Heart right ventricle (tissue), 16 donors: ENCODE measurements at regions not wholly inside any gene's neighbourhood (a gene's known extent, or its start where the extent isn't known, plus 50 kb on each side); places are given as distances from the start of the nearest gene placed in this dataset.

Experiments used
- ATAC-seq, 8 donors: fragments of 200-7000 bp; cut with Tn5 transposase; one replicate each; pipeline ENCODE4 v1.9.1; 2020; ENCODE audit warnings: mild to moderate bottlenecking in 8 of 8, moderate library complexity in 8 of 8, moderate number of reproducible peaks in 1 of 8
- DNase-seq, 2 donors: peaks; one replicate each; pipeline ENCODE4 v3.0.0-alpha.2; 2020
- H3K27ac ChIP-seq, 10 donors: fragments of 200-600 bp; sonication (generic) in 2 of 10; one replicate each; pipeline versions ENCODE4 v1.5.0 to v1.8.0; 2020 to 2022; ENCODE audit warnings: mild to moderate bottlenecking in 3 of 10
- H3K27me3 ChIP-seq, 7 donors: fragments of 200-600 bp; one replicate each; pipeline ENCODE4 v1.8.0; 2021 to 2022; ENCODE audit warnings: mild to moderate bottlenecking in 2 of 7
- H3K36me3 ChIP-seq, 9 donors: fragments of 200-600 bp; sonication (generic) in 1 of 9; one replicate each; pipeline versions ENCODE4 v1.5.0 to v1.8.0; 2020 to 2022; ENCODE audit warnings: mild to moderate bottlenecking in 2 of 9
- H3K4me1 ChIP-seq, 9 donors: fragments of 200-600 bp; sonication (generic) in 1 of 9; one replicate each; pipeline versions ENCODE4 v1.5.0 to v1.8.0; 2020 to 2022; ENCODE audit warnings: mild to moderate bottlenecking in 4 of 9
- H3K4me3 ChIP-seq, 10 donors: fragments of 200-600 bp; sonication (generic) in 2 of 10; one replicate each; pipeline versions ENCODE4 v1.5.0 to v1.8.0; 2020 to 2022; ENCODE audit warnings: mild to moderate bottlenecking in 7 of 10, moderate library complexity in 2 of 10
- H3K9me3 ChIP-seq, 11 donors: fragments of 200-600 bp in 10 of 11; sonication (generic) in 2 of 11; one replicate each; pipeline versions ENCODE4 v1.5.0 to v1.8.0; 2013 to 2022; ENCODE audit warnings: mild to moderate bottlenecking in 2 of 11, control low read depth in 1 of 11, moderate library complexity in 1 of 11
- WGBS, 2 donors: extraction: QIAGEN DNeasy Blood & Tissue Kit; methylation state at CpG; one replicate each; pipeline ENCODE4 v1.1.7; 2013; ENCODE audit warnings: inconsistent platforms in 1 of 2; 5-methylcytosine and 5-hydroxymethylcytosine counted together
- intact Hi-C, 10 donors: fragments of 100-400 bp; cut with DNase I; formaldehyde crosslinking; loops; one replicate each; pipeline versions ENCODE4 v1.11.1 to v1.14.2; 2022
- TF ChIP-seq, protein P1 (sequence below), 9 donors: fragments of 200-600 bp; sonication (generic) in 2 of 9; IDR thresholded peaks; one replicate each; pipeline versions ENCODE4 v1.5.0 to v1.8.0; 2021 to 2022; ENCODE audit warnings: antibody characterized with exemption in 9 of 9, mild to moderate bottlenecking in 5 of 9, moderate library complexity in 1 of 9
- donor health status: Arrhythmogenic right ventricular cardiomyopathy.
- donor health status: ischemic (EF 13 %, LVEDD 7.1; RV severe dilation, severe dysfunction).
- donor health status: healthy with polysubstance abuse.
- donor health status: DM: no; HTN: yes; CAD: no.
- donor health status: DM: no; HTN: no; CAD: no.
- donor health status: ischemic (EF 25% LVEDD 6.9; RV normal size, moderate dysfunction).
- donor health status: ischemic (EF 25% LVEDD 5.7; RV mildly dilated, moderate dysfunction).
- donor health status: healthy.
- donor health status: DM: yes; HTN: yes; CAD: no.
- donor health status: Ischemic cardiomyopathy.
- donor health status: ischemic (EF 35%, LVEDD 5.7; RV mildly dilated, moderate dysfunction).
- donor health status: nonischemic (EF 11% LVEDD 7.7; RV severe dilation, severe dysfunction).
- donor health status: DM: yes; HTN: yes; CAD: no.
- donor health status: PGD.
- donor health status: ischemic (EF 29% LVEDD 5.4; RV normal size, mild dysfunction).
- donor health status: nonischemic (EF 23%, LVEDD 6.1; RV moderate dilation, normal function).

DNA sequence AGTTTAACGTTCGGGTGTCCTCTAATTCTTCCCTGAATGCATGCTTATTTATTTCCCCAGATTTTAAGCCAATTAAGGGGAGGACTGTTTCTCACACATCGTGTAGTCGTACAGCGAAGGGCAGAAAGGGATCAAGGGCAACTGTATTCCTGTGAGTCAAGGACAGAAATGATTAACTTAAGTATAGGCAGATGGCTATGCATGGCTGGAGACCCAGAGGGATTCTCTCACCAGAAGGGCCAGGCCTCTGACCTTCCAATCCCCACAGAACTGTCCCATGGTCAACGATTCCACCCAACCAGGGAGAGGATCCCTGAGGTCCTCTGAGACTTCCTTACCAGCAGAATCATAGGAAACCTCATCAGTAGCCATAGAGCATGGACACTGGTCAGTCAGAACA lies 161.8 kb upstream of the MAP1B start:
- ATAC-seq (no peak), DNase-seq (no peak)
- H3K27ac ChIP-seq: no peak overlapping the region
- intact Hi-C loops: no loop called here
- WGBS, 2 donors: 88 to 93% methylated on average over 6 of the region's 6 CpGs
- TF ChIP-seq, protein P1, sequence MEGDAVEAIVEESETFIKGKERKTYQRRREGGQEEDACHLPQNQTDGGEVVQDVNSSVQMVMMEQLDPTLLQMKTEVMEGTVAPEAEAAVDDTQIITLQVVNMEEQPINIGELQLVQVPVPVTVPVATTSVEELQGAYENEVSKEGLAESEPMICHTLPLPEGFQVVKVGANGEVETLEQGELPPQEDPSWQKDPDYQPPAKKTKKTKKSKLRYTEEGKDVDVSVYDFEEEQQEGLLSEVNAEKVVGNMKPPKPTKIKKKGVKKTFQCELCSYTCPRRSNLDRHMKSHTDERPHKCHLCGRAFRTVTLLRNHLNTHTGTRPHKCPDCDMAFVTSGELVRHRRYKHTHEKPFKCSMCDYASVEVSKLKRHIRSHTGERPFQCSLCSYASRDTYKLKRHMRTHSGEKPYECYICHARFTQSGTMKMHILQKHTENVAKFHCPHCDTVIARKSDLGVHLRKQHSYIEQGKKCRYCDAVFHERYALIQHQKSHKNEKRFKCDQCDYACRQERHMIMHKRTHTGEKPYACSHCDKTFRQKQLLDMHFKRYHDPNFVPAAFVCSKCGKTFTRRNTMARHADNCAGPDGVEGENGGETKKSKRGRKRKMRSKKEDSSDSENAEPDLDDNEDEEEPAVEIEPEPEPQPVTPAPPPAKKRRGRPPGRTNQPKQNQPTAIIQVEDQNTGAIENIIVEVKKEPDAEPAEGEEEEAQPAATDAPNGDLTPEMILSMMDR (IDR thresholded peaks at IDR 0.05): no peak
- no peaks in the 10 kb centered on the region for H3K27me3 ChIP-seq
- no peaks in the 10 kb centered on the region for H3K36me3 ChIP-seq
- H3K4me1 ChIP-seq: no peaks in the 10 kb centered on the region
- no peak overlapping the region for H3K4me3 ChIP-seq
- peaks cover 0 to 40% (median 0%) of the 10 kb centered on the region in 11 donors for H3K9me3 ChIP-seq

DNA sequence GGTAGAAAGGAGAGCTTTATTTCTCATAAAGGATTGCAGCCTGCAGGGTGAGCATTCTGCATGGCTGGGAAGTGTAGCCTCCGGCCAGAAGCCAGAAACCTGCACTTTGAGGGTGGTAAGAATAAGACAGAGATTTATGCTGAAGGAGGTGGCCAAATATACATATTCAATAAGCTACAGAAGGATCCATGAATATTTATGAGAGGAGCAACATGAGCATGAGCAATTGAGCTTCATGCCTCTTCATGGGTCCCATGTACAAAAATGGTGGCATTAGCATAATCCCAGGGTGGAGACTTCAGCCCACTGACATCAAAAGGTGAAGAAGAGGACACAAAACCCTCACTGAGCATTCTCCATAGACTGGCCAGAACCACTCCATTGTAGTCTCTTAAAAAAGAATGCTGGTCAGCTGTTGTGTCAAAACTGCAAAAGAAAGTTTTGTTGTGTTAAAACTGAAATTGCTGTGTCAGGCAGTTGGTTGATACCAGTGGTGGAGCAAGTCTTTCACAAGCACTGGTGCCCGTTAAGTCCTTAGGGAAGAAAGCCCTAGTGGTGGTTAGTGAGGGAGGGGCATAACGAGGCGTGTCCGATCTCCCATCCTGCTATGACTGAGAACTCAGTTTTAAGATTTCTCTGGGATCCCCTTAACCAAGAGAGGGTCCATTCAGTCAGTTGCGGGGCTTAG lies 160.8 kb upstream of the MAP1B start:
- H3K36me3 ChIP-seq: no peaks in the 10 kb centered on the region
- DNase-seq (no peak), ATAC-seq (no peak)
- H3K9me3 ChIP-seq: peaks cover 0 to 44% (median 0%) of the 10 kb centered on the region in 11 donors
- no peaks in the 10 kb centered on the region for H3K4me1 ChIP-seq
- no peak overlapping the region for H3K27ac ChIP-seq
- TF ChIP-seq, protein P1 (IDR thresholded peaks at IDR 0.05): no peak
- intact Hi-C loops: no loop called here
- no peaks in the 10 kb centered on the region for H3K27me3 ChIP-seq
- WGBS, 2 donors: 94 to 95% methylated on average over 6 of the region's 6 CpGs
- no peak overlapping the region for H3K4me3 ChIP-seq

DNA sequence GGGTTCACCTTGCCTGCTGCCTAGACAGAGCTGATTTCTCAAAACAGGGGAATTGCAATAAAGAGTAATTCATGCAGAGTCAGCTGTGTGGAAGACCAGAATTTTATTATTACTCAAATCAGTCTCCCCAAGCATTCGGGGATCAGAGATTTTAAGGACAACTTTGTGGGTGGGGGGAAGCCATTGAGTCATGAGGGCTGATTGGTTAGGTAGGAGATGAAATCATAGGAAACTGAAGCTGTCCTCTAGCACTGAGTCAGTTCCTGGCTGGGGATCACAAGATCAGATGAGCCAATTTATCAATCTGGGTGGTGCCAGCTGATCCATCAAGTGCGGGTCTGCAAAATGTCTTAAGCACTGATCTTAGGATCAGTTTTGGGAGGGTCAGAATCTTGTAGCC lies 159.1 kb upstream of the MAP1B start:
- ATAC-seq (no peak), DNase-seq (no peak)
- H3K27ac ChIP-seq: no peak overlapping the region
- H3K9me3 ChIP-seq: peaks cover 0 to 37% (median 0%) of the 10 kb centered on the region in 11 donors
- intact Hi-C loops: no loop called here
- H3K27me3 ChIP-seq: no peaks in the 10 kb centered on the region
- 92 to 96% methylated on average over 2 of the region's 2 CpGs for WGBS, 2 donors
- TF ChIP-seq, protein P1 (IDR thresholded peaks at IDR 0.05): no peak
- no peaks in the 10 kb centered on the region for H3K36me3 ChIP-seq
- H3K4me3 ChIP-seq: no peak overlapping the region
- no peaks in the 10 kb centered on the region for H3K4me1 ChIP-seq

DNA sequence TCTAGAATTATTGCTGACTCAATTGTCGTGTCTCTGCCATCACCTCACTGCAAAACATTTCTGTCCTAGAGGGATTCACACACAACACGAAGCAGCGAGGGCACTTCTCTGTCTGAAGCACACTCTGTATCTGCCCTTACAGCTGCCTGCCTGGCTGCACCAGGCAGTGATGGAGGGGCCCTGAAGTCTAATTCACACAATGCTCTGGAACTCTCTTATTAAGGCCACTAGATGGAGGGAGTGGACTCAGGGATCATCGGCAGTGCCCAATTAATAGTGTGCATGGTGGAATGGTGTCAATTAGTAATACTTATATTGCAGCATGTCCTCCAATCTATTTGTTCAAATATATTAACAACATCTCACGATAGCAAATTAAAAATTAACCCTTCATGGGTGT lies 157.5 kb upstream of the MAP1B start:
- WGBS, 2 donors: 84 to 87% methylated on average over 5 of the region's 5 CpGs
- no peaks in the 10 kb centered on the region for H3K36me3 ChIP-seq

More for the DNA sequence above, 157.5 kb upstream of the MAP1B start:
- no peaks in the 10 kb centered on the region for H3K4me1 ChIP-seq
- DNase-seq: no peak
- intact Hi-C loops: no loop called here
- H3K9me3 ChIP-seq: peaks cover 0 to 37% (median 0%) of the 10 kb centered on the region in 11 donors
- TF ChIP-seq, protein P1 (IDR thresholded peaks at IDR 0.05): no peak
- H3K4me3 ChIP-seq: no peak overlapping the region
- ATAC-seq: no peak
- no peaks in the 10 kb centered on the region for H3K27me3 ChIP-seq
- H3K27ac ChIP-seq: no peak overlapping the region
